ENCODE measurements at regions not wholly inside any gene's neighbourhood (a gene's known extent, or its start where the extent isn't known, plus 50 kb on each side); places are given as distances from the start of the nearest gene placed in this dataset.

DNA sequence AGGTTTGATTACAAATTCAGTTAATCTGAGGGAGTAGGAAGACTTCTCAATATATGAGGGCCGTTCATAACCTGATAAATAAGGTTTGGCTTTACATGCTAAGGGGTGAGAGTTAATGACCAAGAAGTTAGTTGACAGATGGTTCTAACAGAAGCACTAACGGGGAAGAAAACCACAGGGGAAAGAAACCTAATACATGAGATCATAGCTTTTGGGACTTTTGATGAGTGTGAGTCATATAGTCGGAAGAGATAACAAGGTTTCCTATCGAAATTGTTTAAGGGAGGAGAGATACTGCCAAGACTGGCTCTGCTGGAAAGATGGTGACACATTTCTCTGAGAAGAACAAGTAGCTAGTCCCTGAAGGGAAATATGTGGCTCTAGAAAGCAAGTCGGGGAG, 140.1 kb downstream of the COX7C start:
- Histone ChIP-seq H3K9ac (ENCODE audit: low read depth in 2 of 2, low read length in 2 of 2) (no peak overlapping the region), H3K4me3 (no peak overlapping the region), H3K36me3 (no peaks in the 10 kb centered on the region), H3K4me1 (no peaks in the 10 kb centered on the region), H3K9me3 (no peaks in the 10 kb centered on the region), H3K27ac (no peak overlapping the region), H3K27me3 (no peaks in the 10 kb centered on the region)
- no peak for DNase-seq
- TF ChIP-seq, protein P1, sequence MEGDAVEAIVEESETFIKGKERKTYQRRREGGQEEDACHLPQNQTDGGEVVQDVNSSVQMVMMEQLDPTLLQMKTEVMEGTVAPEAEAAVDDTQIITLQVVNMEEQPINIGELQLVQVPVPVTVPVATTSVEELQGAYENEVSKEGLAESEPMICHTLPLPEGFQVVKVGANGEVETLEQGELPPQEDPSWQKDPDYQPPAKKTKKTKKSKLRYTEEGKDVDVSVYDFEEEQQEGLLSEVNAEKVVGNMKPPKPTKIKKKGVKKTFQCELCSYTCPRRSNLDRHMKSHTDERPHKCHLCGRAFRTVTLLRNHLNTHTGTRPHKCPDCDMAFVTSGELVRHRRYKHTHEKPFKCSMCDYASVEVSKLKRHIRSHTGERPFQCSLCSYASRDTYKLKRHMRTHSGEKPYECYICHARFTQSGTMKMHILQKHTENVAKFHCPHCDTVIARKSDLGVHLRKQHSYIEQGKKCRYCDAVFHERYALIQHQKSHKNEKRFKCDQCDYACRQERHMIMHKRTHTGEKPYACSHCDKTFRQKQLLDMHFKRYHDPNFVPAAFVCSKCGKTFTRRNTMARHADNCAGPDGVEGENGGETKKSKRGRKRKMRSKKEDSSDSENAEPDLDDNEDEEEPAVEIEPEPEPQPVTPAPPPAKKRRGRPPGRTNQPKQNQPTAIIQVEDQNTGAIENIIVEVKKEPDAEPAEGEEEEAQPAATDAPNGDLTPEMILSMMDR (IDR thresholded peaks at IDR 0.05), result no peak
- intact Hi-C loops (cut with DNase I), result no loop called here

DNA sequence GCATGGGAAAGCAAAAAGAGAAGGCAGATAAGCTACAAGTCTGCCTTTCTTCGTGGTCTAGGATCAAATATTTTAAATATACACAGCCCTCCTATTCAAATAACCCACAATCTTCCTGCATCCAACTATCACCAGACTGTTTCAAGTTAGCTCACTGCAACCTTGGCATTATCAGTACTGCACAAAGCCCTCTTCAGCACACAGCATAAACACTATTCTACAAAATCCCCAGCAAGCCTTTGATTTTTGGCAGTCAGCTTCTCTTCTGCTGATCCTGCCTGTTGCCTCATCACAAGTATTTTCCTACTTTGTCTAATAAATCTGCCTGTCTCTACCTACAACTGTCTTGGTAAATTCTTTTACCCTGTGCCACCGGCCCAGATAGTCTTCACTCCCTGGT, 142.9 kb downstream of the COX7C start:
- Histone ChIP-seq H3K27ac (no peak overlapping the region), H3K4me1 (no peaks in the 10 kb centered on the region), H3K36me3 (no peaks in the 10 kb centered on the region), H3K9ac (ENCODE audit: low read depth in 2 of 2, low read length in 2 of 2) (no peak overlapping the region), H3K27me3 (no peaks in the 10 kb centered on the region), H3K4me3 (no peak overlapping the region), H3K9me3 (no peaks in the 10 kb centered on the region)
- TF ChIP-seq, protein P1 (IDR thresholded peaks at IDR 0.05), result no peak
- intact Hi-C loops (cut with DNase I), result no loop called here
- DNase-seq, result no peak

DNA sequence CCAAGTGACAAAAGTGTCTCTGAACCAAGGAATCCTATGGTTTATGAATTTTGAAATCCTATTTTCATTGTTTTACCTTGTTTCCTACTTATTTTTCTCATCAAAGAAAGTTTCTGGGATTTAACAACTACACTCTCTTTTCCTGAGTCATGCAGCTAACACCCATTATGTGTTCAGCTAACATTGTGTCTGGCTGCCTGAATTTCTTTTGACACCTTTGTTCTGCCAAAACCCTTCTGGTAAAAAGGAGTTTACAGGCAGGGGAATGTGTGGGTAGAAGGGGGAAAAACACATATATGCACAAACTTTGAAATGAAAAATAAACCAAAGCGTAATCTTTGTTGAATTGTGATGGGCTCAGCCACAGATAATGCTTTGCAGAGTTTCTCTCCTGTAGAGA, 146.2 kb downstream of the COX7C start:
- Histone ChIP-seq H3K36me3 (no peaks in the 10 kb centered on the region), H3K4me3 (no peak overlapping the region), H3K27ac (no peak overlapping the region), H3K27me3 (no peaks in the 10 kb centered on the region), H3K9ac (ENCODE audit: low read depth in 2 of 2, low read length in 2 of 2) (no peak overlapping the region), H3K9me3 (no peaks in the 10 kb centered on the region), H3K4me1 (no peaks in the 10 kb centered on the region)
- intact Hi-C loops (cut with DNase I), result no loop called here
- TF ChIP-seq, protein P1 (IDR thresholded peaks at IDR 0.05), result no peak
- no peak for DNase-seq

DNA sequence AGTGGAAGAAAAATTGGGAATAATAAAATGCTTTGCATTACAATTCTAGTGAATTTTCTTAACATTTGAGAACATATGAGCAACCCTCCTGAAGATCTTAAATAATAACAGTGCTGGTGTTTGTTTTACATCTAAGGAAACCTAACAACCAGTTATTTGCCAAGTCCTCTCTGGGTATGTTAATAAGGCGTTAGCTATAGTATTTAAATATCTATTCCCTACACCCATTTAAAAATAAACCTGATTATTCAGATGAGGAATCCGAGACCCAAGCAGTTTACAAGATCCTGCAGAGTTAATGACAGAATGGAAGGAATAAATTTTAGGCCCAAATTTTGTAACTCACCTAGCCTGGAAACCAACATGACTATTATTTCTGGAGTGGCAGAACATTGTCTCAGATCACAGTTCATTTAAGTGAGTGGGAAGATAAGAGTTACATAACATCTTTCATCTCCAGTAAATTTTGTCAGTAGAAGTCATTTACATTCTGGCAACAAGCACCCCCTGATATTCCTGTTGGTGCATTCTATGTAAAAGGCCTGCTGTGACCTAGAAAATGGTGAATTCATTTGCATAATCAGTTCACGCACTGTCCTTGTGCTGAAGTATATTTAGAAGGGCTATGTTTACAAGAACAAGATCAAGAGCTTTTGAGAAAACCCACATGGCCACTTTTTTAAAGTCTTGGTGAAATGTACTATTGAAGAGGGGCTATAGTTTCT, 148.2 kb downstream of the COX7C start:
- H3K27me3 ChIP-seq, result no peaks in the 10 kb centered on the region
- no peak overlapping the region for H3K27ac ChIP-seq
- no peaks in the 10 kb centered on the region for H3K9me3 ChIP-seq
- intact Hi-C loops (cut with DNase I), result no loop called here
- no peaks in the 10 kb centered on the region for H3K36me3 ChIP-seq
- TF ChIP-seq, protein P1 (IDR thresholded peaks at IDR 0.05), result no peak
- DNase-seq, result no peak
- H3K4me3 ChIP-seq, result no peak overlapping the region
- no peak overlapping the region for H3K9ac ChIP-seq (ENCODE audit: low read depth in 2 of 2, low read length in 2 of 2)
- no peaks in the 10 kb centered on the region for H3K4me1 ChIP-seq

DNA sequence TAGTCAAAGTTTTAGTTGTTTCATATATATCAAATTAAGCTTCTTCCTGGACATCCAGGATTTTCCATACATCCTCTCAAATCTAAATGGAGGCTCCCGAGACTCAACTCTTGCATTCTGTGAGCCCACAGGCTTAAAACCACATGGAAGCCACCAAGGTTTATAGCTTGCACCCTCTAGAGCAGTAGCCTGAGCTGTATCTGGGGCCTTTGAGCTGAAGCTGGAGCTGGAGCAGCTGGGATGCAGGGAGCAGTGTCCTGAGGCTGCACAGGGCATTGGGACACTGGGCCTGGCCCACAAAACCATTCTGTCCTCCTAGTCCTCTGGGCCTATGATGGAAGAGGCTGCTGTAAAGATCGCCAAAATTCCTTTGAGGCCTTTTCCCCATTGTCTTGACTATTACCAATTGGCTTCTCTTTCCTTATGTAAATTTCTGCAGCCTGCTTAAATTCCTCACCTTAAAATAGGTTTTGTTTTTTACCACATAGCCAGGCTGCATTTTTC, 151.0 kb downstream of the COX7C start:
- TF ChIP-seq, protein P1 (IDR thresholded peaks at IDR 0.05), result no peak
- Histone ChIP-seq H3K4me1 (no peaks in the 10 kb centered on the region), H3K9ac (ENCODE audit: low read depth in 2 of 2, low read length in 2 of 2) (no peak overlapping the region), H3K4me3 (no peak overlapping the region), H3K27ac (no peak overlapping the region), H3K9me3 (no peaks in the 10 kb centered on the region), H3K36me3 (no peaks in the 10 kb centered on the region), H3K27me3 (no peaks in the 10 kb centered on the region)
- intact Hi-C loops (cut with DNase I), result no loop called here
- no peak for DNase-seq
